GM18519 (cell line): ENCODE measurements at regions not wholly inside any gene's neighbourhood (a gene's known extent, or its start where the extent isn't known, plus 50 kb on each side); places are given as distances from the start of the nearest gene placed in this dataset.

Experiments
- ATAC-seq: cut with Tn5 transposase; IDR thresholded peaks from one replicate; pipeline ENCODE4 v1.9.1; 2021; ENCODE audit warnings: mild to moderate bottlenecking, moderate library complexity; ENCODE audit not compliant: unreplicated experiment, low FRiP score

DNA sequence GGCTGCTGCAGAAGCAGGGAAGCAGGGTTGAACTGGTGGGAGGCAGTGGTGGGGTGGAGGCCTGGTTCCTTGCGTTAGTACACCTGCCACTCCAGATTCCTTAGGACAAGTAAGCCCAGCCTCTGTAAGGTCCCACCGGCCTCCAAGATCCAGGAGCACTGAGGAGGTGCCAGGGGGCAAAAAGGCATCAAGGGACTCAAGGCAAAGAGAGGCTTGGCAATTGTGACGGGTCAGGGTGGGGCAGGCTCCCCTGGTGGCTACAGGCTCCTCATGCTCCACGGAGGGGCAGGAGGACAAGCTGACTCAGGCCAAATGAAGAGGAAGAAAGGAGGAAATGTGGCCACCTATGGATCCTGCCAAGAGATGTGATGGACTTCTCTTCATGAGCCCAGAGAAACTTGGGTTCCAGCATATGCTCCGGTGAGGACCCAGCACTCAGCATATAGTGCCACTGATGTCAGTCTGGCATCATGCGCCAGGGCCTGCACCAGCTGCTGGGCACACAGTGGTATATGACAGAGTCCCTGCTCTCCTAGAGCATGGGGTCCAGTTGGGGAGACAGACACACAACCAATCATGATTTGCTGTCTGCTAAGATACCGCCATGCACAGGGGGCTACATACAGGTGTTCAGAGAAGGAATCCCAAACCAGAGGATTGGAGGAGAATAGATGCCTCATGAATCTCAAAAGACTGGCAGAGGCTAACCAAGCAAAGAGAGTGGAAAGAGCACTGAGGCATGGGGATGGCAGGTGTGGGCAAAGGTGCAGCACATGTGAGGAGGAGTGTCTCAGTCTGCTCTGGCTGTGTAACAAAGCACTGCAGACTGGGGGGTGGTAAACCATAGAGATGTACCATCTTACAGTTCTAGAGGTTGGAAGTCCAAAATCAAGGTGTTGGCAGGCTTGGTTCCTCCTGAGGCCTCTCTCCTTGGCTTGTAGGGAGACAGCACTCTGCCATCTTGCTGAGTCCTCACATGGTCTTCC lies 249.7 kb downstream of the RHOU start:
- ATAC-seq, result no peak

DNA sequence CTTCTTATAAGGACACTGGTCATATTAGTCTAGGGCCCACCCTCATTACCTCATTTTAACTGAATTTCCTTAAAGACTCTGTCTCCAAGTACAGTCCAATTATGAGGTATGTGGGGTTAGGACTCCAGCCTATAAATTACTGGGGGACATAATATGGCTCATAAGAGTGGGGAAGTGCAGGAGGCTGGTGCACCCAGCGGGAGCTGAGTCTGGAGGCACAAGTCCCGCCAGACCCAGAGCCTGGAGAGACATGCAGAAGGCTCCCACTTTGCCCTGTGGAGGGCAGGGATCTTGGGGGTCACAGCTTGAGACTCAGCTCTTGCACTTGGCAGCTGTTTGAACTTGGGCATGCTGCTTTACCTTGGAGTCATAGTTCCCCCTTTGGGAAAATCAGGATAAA lies 250.4 kb downstream of the RHOU start:
- no peak for ATAC-seq

- no peak for ATAC-seq
Observed at GRCh38 chr1:228986093-228986904, 251.0 kb downstream of the RHOU start.

- no peak for ATAC-seq
Observed at GRCh38 chr1:228987286-228987685, 252.0 kb downstream of the RHOU start.

DNA sequence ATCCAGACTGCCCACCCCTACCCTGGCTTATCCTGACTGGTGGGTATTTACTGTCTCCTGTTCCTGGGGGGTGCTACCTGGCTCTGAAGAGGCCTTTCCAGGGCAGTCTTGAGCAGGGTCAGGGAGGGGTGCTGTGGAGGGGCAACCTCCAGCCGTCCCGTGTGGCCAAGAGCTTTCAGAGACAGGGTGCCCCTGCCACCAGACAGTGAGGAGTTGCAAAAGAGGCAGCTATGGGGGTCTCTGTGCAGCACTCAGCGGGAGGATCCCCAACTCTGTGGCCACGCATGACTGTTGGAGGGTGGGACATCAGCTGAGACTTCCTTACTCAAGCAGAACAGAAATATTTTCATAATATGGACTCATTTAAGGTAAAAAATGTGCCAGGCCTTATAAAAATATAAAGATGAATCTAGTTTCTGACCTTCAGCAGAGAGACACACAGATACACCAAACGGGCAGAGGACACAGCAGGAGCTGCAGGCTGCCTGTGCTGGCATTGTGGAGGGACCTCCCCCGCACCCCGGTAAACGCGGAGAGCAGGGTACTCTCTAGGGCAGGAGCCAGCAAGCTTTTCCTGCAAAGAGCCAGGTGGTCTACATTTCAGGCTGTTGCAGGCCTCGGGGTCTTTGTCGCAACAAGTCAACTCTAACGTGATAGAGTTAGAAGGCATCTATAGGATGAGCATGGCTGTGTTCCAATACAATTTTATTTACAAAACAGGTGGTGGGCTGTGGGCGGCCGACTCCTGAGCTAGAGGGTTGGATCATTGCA lies 252.6 kb downstream of the RHOU start:
- no peak for ATAC-seq

- no peak for ATAC-seq
Observed at GRCh38 chr1:228988664-228989063, 253.4 kb downstream of the RHOU start.

- ATAC-seq, result no peak
Observed at GRCh38 chr1:228989176-228989575, 253.9 kb downstream of the RHOU start.

- ATAC-seq, result no peak
Observed at GRCh38 chr1:228989676-228989991, 254.4 kb downstream of the RHOU start.

DNA sequence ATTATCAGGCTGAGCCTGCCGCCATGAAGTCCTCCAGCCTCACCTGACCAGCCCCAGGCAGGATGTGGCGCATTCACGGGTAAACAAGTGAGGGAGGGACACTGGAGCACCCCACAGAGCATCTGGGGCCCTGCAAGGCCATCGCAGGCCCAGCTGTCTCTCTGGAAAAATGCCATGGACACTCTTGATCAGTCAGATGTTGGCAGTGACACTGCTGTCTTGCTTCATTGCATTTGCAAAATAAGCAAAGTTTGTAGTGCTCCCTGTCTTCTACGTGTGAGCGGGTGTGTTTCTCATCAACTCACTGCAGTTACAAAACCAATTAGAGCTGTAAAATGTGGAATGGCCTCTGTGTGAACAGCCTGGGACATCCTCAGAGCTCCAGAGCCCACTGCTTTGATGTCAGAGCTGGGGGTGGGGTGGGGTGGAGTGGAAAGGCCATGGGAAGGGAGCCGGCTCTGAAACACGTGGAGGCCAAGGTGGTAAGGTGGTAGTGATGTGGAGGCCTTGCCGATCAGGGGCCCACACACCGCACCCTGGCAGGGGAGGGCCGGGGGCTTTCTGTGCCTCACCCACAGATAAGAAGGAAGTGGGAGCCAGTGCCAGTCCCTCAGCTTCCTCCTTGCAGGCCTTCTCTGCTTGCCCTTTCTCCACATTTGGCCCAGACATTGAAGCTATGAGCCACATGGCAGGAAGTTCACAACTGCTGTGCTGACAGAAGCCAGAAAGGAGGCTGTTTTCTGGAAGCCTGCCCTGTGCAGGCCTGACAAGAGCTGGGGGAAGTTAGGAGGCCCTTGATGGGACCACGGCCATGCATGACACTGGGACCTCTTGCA lies 254.9 kb downstream of the RHOU start:
- ATAC-seq, result no peak

- ATAC-seq, result no peak
Observed at GRCh38 chr1:228990906-228991569, 255.8 kb downstream of the RHOU start.

DNA sequence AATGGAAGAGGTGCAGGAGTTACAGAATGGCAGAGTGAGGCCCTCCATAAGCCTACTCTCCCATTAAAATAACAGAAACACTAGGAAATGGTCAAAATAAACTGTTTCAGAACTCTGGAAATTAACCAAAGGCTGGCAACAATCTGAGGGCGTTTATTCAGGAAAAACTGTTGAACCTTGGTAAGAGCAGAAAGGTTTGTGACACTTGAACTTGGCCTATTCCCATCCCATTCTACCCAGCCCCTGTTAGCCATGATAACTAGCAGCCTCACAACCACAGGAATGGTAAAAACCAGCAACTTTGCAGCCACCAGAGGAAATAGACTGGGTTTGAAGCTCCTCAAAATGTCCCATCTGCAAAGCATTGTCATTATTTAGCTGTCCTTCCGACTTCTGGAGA lies 256.8 kb downstream of the RHOU start:
- ATAC-seq, result no peak

- ATAC-seq, result no peak
Observed at GRCh38 chr1:228992907-228993535, 257.7 kb downstream of the RHOU start.

GRCh38 chr1:228994676-228995594 lies 259.7 kb downstream of the RHOU start:
- no peak for ATAC-seq

GRCh38 chr1:228996281-228996680 lies 261.0 kb downstream of the RHOU start:
- ATAC-seq, result no peak

DNA sequence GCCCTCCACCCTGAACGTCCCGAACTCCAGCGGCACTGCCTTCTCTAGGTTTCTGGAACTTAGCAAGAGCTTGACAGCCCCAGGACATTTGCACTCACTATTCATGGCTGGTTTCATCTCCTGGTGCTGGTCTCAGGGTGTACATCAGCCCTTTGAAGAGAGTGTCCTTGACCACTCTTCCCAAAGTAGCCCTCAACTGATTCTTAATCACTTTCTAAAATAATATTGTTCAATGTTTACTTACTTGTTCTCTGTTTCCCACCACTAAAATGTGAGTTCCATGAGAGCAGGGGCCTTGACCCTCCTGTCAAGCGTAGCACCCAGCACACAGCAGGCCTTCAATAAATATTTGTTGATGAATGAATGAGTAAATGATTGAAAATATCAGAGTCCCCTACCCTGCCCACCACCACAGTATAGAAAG lies 262.5 kb downstream of the RHOU start:
- ATAC-seq, result no peak

- no peak for ATAC-seq
Observed at GRCh38 chr1:228998179-228998578, 262.9 kb downstream of the RHOU start.

DNA sequence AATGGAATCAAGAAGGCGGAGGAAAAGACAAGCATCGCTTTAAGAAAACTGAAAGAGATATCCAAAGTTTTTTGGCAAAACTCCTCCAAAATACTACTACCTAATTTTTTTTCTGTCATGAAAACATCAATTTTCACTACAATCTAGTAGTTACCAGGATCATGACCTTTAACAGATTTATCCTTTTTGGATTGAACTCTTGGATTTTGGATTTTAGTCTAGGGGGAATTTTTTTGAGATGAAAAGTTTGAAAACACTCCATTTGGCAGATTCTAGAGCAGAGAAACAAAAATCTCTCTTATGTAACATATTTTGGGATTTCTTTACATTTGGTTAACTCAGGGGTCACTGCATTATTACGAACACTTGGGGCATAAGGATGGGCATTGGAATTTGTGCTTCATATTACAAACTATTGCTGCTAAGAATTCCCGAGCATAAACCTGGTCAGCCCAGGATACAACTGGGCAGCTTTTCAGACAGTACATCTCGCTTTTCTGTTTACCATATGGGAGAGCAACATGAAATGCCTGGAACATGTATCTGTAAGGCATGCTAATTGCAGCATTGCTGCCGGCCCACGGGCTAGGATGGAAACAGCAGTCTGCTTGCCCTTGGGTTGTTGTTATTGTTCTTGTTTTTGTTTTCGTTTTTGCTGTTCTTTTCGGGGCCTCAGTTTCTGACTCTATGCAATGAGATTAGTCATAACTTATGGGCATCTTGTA lies 264.3 kb downstream of the RHOU start:
- ATAC-seq, result no peak
